Dendritic cell treated with granulocyte-macrophage colony-stimulating factor and Interleukin-4, amounts not matched to agents 40 ng/mL and 50 ng/mL, for 4 days (primary cell): ENCODE measurements at regions not wholly inside any gene's neighbourhood (a gene's known extent, or its start where the extent isn't known, plus 50 kb on each side); places are given as distances from the start of the nearest gene placed in this dataset.

ENCODE experiments used
- H3K27ac Mint-ChIP-seq: one replicate; pipeline ENCODE4 v1.8.0; 2022; ENCODE audit warnings: mild to moderate bottlenecking, mixed read lengths
- H3K27me3 Mint-ChIP-seq: one replicate; pipeline ENCODE4 v1.8.0; 2022; ENCODE audit warnings: mild to moderate bottlenecking, mixed read lengths
- H3K36me3 Mint-ChIP-seq: one replicate; pipeline ENCODE4 v1.8.0; 2022; ENCODE audit warnings: low read depth, mixed read lengths
- H3K4me1 Mint-ChIP-seq: one replicate; pipeline ENCODE4 v1.8.0; 2022; ENCODE audit warnings: low read depth, mixed read lengths
- H3K4me3 Mint-ChIP-seq: one replicate; pipeline ENCODE4 v1.8.0; 2022; ENCODE audit warnings: mild to moderate bottlenecking, moderate library complexity, mixed read lengths
- H3K9me3 Mint-ChIP-seq: one replicate; pipeline ENCODE4 v1.8.0; 2022; ENCODE audit warnings: mixed read lengths
- intact Hi-C: fragments of 100-400 bp; cut with micrococcal nuclease; formaldehyde crosslinking; loops from one replicate; pipeline ENCODE4 v1.15.0; 2022

GRCh38 chr10:36173364-36173763 lies 531.3 kb upstream of the FZD8 start:
- Mint-ChIP-seq H3K27ac (no peak overlapping the region), H3K4me1 (no peaks in the 10 kb centered on the region), H3K9me3 (peaks cover 7% of the 10 kb centered on the region), H3K4me3 (no peak overlapping the region), H3K36me3 (no peaks in the 10 kb centered on the region), H3K27me3 (no peaks in the 10 kb centered on the region)
- intact Hi-C loops, result no loop called here

GRCh38 chr10:36171953-36172940 lies 530.2 kb upstream of the FZD8 start:
- intact Hi-C loops, result no loop called here
- Mint-ChIP-seq H3K4me3 (no peak overlapping the region), H3K27me3 (no peaks in the 10 kb centered on the region), H3K9me3 (no peaks in the 10 kb centered on the region), H3K27ac (no peak overlapping the region), H3K36me3 (no peaks in the 10 kb centered on the region), H3K4me1 (no peaks in the 10 kb centered on the region)

GRCh38 chr10:36171556-36171952 lies 529.5 kb upstream of the FZD8 start:
- H3K27me3 Mint-ChIP-seq, result no peaks in the 10 kb centered on the region
- H3K4me3 Mint-ChIP-seq, result no peak overlapping the region
- H3K9me3 Mint-ChIP-seq, result no peaks in the 10 kb centered on the region
- intact Hi-C loops, result no loop called here
- no peaks in the 10 kb centered on the region for H3K4me1 Mint-ChIP-seq
- no peak overlapping the region for H3K27ac Mint-ChIP-seq
- no peaks in the 10 kb centered on the region for H3K36me3 Mint-ChIP-seq

GRCh38 chr10:36170943-36171501 lies 528.9 kb upstream of the FZD8 start:
- no peaks in the 10 kb centered on the region for H3K27me3 Mint-ChIP-seq
- no peaks in the 10 kb centered on the region for H3K36me3 Mint-ChIP-seq
- no peaks in the 10 kb centered on the region for H3K4me1 Mint-ChIP-seq
- H3K27ac Mint-ChIP-seq, result no peak overlapping the region
- H3K9me3 Mint-ChIP-seq, result no peaks in the 10 kb centered on the region
- intact Hi-C loops, result no loop called here
- no peak overlapping the region for H3K4me3 Mint-ChIP-seq

GRCh38 chr10:36170142-36170719 lies 528.1 kb upstream of the FZD8 start:
- H3K4me1 Mint-ChIP-seq, result no peaks in the 10 kb centered on the region
- intact Hi-C loops, result no loop called here
- no peaks in the 10 kb centered on the region for H3K27me3 Mint-ChIP-seq

GRCh38 chr10:36168777-36169176 lies 526.7 kb upstream of the FZD8 start:
- intact Hi-C loops, result no loop called here
- H3K4me3 Mint-ChIP-seq, result no peak overlapping the region
- H3K9me3 Mint-ChIP-seq, result no peaks in the 10 kb centered on the region
- no peak overlapping the region for H3K27ac Mint-ChIP-seq
- no peaks in the 10 kb centered on the region for H3K27me3 Mint-ChIP-seq
- H3K36me3 Mint-ChIP-seq, result no peaks in the 10 kb centered on the region
- H3K4me1 Mint-ChIP-seq, result no peaks in the 10 kb centered on the region

More at GRCh38 chr10:36170142-36170719, 528.1 kb upstream of the FZD8 start:
- Mint-ChIP-seq H3K9me3 (no peaks in the 10 kb centered on the region), H3K36me3 (no peaks in the 10 kb centered on the region), H3K27ac (no peak overlapping the region), H3K4me3 (no peak overlapping the region)

GRCh38 chr10:36164556-36165504 lies 522.7 kb upstream of the FZD8 start:
- intact Hi-C loops, result no loop called here
- Mint-ChIP-seq H3K36me3 (no peaks in the 10 kb centered on the region), H3K4me3 (no peak overlapping the region), H3K9me3 (no peaks in the 10 kb centered on the region), H3K27ac (no peak overlapping the region), H3K4me1 (no peaks in the 10 kb centered on the region), H3K27me3 (no peaks in the 10 kb centered on the region)

GRCh38 chr10:36163827-36164226 lies 521.7 kb upstream of the FZD8 start:
- H3K4me3 Mint-ChIP-seq, result no peak overlapping the region
- H3K9me3 Mint-ChIP-seq, result no peaks in the 10 kb centered on the region
- H3K4me1 Mint-ChIP-seq, result no peaks in the 10 kb centered on the region
- no peaks in the 10 kb centered on the region for H3K27me3 Mint-ChIP-seq
- no peak overlapping the region for H3K27ac Mint-ChIP-seq
- intact Hi-C loops, result no loop called here
- H3K36me3 Mint-ChIP-seq, result no peaks in the 10 kb centered on the region

GRCh38 chr10:36157486-36157885 lies 515.4 kb upstream of the FZD8 start:
- Mint-ChIP-seq H3K36me3 (no peaks in the 10 kb centered on the region), H3K9me3 (no peaks in the 10 kb centered on the region), H3K4me3 (no peak overlapping the region), H3K4me1 (no peaks in the 10 kb centered on the region), H3K27ac (no peak overlapping the region), H3K27me3 (no peaks in the 10 kb centered on the region)
- intact Hi-C loops, result no loop called here

- Mint-ChIP-seq H3K9me3 (peaks cover 22% of the 10 kb centered on the region), H3K27ac (no peak overlapping the region), H3K4me1 (no peaks in the 10 kb centered on the region), H3K4me3 (no peak overlapping the region), H3K36me3 (no peaks in the 10 kb centered on the region), H3K27me3 (no peaks in the 10 kb centered on the region)
- intact Hi-C loops, result no loop called here
Measured at GRCh38 chr10:36148207-36148606, 506.1 kb upstream of the FZD8 start.

GRCh38 chr10:36147529-36147928 lies 505.4 kb upstream of the FZD8 start:
- Mint-ChIP-seq H3K27ac (no peak overlapping the region), H3K36me3 (no peaks in the 10 kb centered on the region), H3K4me3 (no peak overlapping the region), H3K27me3 (no peaks in the 10 kb centered on the region), H3K4me1 (no peaks in the 10 kb centered on the region), H3K9me3 (peaks cover 22% of the 10 kb centered on the region)
- intact Hi-C loops, result no loop called here

GRCh38 chr10:36141856-36142560 lies 499.9 kb upstream of the FZD8 start:
- H3K4me1 Mint-ChIP-seq, result no peaks in the 10 kb centered on the region
- H3K27ac Mint-ChIP-seq, result no peak overlapping the region
- intact Hi-C loops, result no loop called here
- no peak overlapping the region for H3K4me3 Mint-ChIP-seq
- no peaks in the 10 kb centered on the region for H3K36me3 Mint-ChIP-seq
- H3K27me3 Mint-ChIP-seq, result no peaks in the 10 kb centered on the region
- H3K9me3 Mint-ChIP-seq, result peaks cover 41% of the 10 kb centered on the region

- H3K4me1 Mint-ChIP-seq, result no peaks in the 10 kb centered on the region
- no peak overlapping the region for H3K4me3 Mint-ChIP-seq
- intact Hi-C loops, result no loop called here
- H3K9me3 Mint-ChIP-seq, result no peaks in the 10 kb centered on the region
- H3K27me3 Mint-ChIP-seq, result no peaks in the 10 kb centered on the region
- no peak overlapping the region for H3K27ac Mint-ChIP-seq
- H3K36me3 Mint-ChIP-seq, result no peaks in the 10 kb centered on the region
Measured at GRCh38 chr10:36129051-36129450, 487.0 kb upstream of the FZD8 start.
